ENCODE measurements at regions not wholly inside any gene's neighbourhood (a gene's known extent, or its start where the extent isn't known, plus 50 kb on each side); places are given as distances from the start of the nearest gene placed in this dataset.
"Not testable (repeated sequence)": the region's sequence is repeated elsewhere in the genome, so short reads cannot be mapped to it uniquely, and the experiment has no call there.

GRCh38 chr1:221204055-221204833 is 325.0 kb downstream of the HLX start:
- DNase-seq = no peak

DNA sequence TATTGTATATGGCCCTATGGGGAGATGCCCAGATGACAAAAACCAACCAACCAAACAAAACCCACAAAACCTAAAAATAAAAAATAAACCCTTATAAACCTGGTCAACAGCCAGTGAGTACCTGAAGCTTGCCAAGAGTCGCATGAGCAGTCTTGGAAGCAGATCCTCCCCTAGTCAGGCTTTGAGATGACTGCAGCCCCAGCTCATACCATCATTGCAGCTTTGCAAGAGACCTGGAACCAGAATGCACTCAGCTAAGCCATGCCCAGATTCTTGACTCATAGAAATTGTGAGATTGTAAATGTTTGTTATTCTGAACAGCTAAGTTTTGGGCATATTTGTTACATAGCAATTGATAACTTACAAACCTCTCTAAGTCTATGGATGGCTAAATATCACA is 326.8 kb downstream of the HLX start:
- DNase-seq = no peak

DNA sequence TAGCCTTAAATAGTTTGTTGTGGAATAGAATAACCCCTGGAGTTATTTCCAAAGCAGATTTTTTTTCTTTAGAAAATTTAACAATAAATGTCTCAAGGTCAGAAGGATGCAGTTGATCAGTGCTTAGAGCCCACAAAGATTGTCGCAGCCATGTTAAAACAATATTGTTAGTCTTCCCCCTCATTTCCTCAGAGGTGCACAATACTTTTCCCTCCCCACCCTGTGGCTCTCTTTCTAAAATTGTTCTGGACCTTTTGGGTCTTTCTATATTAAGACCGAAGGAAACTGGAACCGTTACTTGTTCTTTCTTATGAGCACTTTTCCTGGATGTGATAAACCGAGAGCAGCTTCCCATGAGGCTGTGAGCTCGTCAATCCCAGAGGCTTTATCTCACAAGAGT is 333.7 kb downstream of the HLX start:
- DNase-seq = no peak

- peak; percentile 33 for DNase-seq
Measured at GRCh38 chr1:221217029-221217428, 337.8 kb downstream of the HLX start.

GRCh38 chr1:221223281-221223680 is 344.0 kb downstream of the HLX start:
- DNase-seq = no peak

DNA sequence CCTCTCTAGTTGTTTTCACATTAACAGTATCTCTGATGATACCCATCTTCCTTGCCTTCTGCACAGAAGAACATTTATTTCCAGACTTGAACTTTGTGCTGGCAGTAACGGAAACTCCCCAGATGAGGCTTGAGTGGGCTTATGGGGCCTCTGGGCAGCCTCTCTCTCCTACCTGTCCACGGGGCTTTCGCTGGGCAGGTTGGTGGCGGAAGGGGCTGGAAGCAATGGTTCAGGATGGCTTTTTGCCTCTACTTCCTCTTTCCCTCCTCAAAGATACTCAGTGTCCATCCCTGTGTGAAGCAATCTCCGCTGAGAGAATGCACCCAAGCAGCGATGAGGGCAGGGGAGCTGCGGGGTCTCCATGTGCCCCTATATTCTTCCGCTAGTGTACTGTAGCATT is 348.2 kb downstream of the HLX start:
- no peak for DNase-seq

DNA sequence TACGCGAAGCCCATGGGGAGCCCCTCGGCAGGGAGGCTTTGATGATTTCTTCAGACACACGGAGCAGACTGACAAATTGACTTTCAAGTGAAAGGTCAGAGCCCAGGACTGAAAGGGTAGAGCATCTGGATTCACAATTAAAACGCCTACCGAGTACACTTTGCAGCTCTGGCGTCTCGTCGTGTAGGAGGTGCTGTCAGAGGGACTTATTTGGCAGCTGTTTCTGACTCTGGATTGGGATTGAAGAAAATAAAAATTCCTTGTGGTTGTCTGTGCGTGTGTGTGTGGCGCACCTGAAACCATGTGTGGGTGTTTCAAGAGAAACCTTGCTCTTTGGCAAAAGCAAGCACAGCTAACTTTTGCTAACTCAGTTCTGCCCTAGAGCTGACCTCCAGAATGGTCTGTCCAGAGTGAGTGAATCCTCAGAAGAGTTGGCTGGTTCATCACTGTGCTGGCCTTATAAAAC is 348.7 kb downstream of the HLX start:
- DNase-seq = no peak

DNA sequence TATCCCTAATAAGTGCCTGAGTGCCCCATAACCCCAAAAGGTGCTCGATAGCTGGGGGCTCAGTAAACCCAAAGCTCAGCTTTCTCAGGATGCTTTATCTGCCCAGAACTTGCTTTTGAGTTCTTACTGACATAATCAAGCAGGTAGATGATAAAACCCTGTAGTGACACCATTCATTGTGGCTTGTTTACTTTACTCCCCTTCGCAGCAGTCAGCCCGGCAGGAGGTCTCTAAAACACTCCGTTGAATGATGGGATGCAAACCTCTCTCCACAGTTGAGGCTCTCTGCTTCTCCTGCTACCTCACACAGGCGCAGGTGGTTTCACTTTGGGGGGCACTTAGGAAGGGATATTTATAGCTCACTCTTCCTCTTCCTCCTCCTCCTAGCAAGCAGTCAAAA is 349.4 kb downstream of the HLX start:
- DNase-seq = no peak

DNA sequence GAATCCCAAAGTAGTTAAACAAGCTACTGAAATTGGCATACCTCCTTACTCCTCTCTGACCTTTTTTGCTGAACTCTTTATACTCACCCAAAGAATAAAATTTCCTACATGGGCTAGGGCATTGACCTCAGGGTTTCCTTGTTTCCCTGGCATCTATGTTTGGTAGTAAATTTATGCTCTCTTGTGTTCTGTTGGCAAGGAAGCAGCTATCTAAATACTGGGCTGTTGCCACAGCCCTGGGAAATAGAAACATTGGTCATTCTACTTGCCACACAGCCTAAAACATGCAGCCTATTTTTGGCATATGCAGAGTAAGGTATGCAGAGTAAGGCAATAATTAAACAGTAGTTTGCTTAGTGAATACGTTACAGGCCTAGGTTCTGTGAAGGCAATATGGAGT is 351.4 kb downstream of the HLX start:
- no peak for DNase-seq

DNA sequence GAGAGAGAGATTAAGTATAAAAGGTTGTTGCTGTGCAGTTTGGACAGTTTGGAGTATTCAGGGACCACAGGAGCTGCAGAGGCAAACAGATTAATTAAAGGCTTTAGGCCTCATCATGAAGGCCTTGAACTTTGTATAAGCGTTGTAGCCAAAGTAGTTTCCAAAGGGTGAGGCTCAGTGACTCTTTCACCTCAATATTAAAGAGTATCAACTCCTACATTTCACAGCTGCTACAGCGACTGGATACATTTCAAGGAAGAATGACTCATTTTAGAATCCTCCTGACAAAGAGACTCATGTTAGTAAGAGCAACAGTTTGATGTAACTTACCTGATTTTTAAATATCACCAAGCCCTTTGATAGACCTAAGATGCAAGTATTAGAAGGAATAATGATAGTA is 355.5 kb downstream of the HLX start:
- peak; percentile 13 for DNase-seq

GRCh38 chr1:221237587-221237986 is 358.3 kb downstream of the HLX start:
- no peak for DNase-seq

GRCh38 chr1:221239181-221239580 is 359.9 kb downstream of the HLX start:
- DNase-seq = no peak

DNA sequence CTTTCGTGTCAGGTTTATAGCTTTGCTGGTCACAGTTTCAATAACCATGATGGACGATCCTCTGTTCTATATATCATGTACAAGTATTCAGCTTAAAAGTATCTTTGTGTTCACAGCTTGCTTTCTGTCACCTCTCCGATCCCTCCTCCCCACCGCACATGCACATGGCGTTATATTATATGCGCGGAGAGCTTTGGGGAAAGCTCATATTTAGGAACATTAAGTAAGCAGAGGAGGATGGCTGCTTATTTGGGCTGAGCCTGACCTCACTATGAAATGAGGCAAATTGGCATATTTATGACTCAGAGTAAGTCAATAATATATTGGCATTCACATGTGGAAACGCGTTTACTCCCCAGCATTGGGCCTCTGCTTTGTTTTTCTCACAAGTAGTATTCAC is 360.5 kb downstream of the HLX start:
- DNase-seq = no peak

- no peak for DNase-seq
Measured at GRCh38 chr1:221240690-221241089, 361.4 kb downstream of the HLX start.

- DNase-seq = no peak
Measured at GRCh38 chr1:221241157-221241556, 361.9 kb downstream of the HLX start.

- no peak for DNase-seq
Measured at GRCh38 chr1:221241592-221241991, 362.3 kb downstream of the HLX start.

GRCh38 chr1:221246067-221246466 is 366.8 kb downstream of the HLX start:
- no peak for DNase-seq

DNA sequence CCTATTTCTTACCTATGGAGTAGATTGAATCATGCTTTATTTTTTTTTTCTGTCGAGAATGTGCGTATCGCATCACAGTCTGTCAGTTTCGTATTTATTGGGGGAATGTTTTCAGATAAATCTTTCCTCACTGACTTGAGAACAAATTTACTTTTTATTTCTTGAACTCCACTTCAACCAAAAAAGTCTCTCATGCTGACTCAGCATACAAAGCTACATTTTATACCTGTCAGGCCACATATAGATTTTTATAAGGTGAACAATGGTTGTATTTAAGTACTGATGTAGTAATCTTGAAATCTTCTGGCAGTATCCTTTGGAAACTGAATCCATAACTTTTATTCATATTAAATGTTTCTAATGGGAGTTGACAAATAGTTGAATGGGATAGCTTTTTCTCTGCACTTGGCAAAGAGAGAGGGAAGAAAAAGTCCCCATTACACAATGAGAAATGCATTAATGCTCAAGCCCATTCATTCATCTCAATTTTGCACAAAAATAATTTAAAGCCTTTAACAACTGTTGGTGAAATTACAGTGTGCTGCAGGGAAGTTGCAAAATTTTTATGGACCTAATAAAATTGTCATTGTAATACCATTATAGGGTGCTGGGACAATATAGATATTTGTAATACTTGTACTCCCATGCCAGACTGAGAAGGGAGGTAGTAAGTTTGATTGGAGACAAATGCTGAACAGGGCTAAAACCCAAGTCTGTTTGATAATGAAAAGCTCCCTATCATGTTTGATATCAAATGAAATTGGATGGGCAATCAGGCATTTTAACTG is 367.6 kb downstream of the HLX start:
- no peak for DNase-seq

GRCh38 chr1:221251580-221251979 is 372.3 kb downstream of the HLX start:
- no peak for DNase-seq

DNA sequence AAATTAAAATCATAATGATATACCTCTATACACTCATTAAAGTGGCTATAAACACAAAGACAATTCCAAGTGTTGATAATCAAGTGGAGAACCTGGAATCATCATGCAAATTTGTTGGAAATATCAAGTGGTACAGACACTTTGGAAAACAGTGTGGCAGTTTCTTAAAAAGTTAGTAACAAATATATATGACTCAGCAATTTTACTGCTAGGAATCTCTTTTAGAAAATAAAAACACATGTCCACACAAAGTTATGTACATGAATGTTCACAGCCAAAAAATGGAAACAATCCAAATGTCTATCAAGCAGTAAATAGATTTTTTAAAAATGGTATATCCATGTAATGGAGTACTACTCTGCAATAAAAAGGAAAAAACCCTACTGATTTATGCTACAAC is 375.6 kb downstream of the HLX start:
- DNase-seq = no peak

- no peak for DNase-seq
Measured at GRCh38 chr1:221256773-221257172, 377.5 kb downstream of the HLX start.

DNA sequence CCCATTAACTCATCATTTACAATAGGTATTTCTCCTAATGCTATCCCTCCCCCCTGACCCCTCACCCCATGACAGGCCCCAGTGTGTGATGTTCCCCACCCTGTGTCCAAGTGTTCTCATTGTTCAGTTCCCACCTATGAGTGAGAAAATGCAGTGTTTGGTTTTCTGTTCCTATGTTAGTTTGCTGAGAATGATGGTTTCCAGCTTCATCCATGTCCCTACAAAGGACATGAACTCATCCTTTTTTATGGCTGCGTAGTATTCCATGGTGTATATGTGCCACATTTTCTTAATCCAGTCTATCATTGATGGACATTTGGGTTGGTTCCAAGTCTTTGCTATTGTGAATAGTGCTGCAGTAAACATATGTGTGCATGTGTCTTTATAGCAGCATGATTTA is 378.3 kb downstream of the HLX start:
- DNase-seq = not testable (repeated sequence)

DNA sequence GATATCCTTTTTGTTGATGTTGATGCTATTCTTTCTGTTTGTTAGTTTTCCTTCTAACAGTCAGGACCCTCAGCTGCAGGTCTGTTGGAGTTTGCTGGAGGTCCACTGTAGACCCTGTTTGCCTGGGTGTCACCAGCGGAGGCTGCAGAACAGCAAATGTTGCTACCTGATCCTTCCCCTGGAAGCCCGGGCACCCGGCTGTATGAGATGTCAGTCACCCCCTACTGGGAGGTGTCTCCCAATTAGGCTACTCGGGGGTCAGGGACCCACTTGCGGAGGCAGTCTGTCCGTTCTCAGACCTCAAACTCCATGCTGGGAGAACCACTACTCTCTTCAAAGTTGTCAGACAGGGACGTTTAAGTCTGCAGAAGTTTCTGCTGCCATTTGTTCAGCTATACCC is 383.4 kb downstream of the HLX start:
- not testable (repeated sequence) for DNase-seq

Measured in EL (cell line).